HG03571 (cell line): ENCODE measurements at regions not wholly inside any gene's neighbourhood (a gene's known extent, or its start where the extent isn't known, plus 50 kb on each side); places are given as distances from the start of the nearest gene placed in this dataset.

Experiments
- ATAC-seq: cut with Tn5 transposase; IDR thresholded peaks from one replicate; pipeline ENCODE4 v1.9.1; 2021; ENCODE audit not compliant: unreplicated experiment

DNA sequence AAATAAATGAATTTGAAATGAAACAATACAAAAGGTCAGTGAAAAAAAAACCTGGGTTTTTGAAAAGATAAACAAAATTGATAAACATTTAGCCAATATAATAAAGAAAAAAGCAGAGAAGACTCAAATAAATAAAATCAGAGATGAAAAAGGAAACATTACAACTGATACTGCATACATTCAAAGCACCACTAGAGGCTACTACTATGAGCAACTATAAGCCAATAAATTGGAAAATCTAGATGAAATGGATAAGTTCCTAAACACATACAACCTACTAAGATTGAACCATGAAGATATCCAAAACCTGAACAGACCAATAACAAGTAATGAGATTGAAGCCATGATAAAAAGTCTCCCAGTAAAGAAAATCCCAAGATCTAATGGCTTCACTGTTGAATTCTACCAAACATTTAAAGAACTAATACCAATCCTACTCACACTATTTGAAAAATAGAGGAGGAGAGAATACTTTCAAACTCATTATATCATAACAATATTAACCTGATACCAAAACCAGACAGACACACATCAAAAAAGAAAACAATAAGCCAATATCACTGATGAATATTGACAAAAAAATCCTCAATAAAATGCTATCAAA lies 80.8 kb upstream of the CERS6 start:
- ATAC-seq = no peak

GRCh38 chr2:168378960-168379669 lies 77.0 kb upstream of the CERS6 start:
- no peak for ATAC-seq

DNA sequence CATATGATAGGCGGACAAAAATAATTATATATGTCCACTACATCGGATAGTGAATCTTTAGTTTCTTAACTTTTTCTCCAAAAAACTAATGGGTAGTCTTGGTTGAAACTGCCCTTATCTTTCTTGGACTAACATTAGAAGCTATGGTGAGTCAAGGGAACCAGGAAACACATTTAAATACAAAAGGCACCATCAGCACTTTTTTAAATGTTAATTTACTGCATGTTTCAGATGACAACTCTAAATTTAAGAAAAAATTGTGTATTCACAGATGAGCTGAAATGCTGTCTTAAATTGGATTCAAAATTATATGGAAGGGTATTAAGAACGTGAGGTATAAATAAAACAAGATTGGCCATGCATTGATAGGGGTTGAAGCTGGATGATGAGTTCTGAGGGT lies 75.6 kb upstream of the CERS6 start:
- no peak for ATAC-seq

- ATAC-seq = no peak
These were observed 64.0 kb upstream of the CERS6 start for GRCh38 chr2:168392024-168392423.

- ATAC-seq = no peak
These were observed 63.3 kb upstream of the CERS6 start for GRCh38 chr2:168392797-168393196.

DNA sequence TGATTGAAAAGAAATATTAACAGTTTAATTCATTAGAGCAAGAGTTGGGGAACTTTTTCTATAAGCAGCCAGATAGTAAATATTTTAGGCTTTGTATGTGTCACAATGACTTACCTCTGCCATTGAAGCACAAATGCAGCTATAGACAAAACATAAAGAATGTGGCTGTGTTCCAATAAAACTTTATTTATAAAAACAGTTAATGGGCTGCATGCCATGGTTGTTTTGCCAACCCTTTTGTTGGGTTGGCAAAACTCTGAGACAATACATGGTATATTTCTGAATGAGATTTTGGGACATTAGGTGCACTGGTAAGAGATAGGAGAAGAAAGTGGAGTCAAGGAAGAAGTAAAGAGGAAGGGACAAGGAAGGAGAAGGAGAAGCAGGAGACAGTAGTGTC lies 61.8 kb upstream of the CERS6 start:
- ATAC-seq = no peak

- no peak for ATAC-seq
These were observed 59.9 kb upstream of the CERS6 start for GRCh38 chr2:168396131-168396530.

DNA sequence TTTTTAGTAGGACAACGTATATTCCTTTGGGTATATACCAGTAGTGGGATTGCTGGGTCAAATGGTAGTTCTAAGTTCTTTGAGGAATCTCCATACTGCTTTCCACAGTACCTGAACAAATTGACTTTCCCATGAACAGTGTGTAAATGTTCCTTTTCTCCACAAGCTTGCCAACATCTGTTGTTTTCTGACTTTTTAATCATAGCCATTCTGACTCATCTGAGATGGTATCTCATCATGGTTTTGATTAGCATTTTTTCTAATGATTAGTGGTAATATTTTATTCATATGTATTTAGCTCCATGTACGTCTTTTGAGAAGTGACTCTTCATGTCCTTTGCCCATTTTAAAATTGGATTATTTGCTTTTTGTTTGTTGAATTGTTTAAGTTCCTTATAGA lies 58.4 kb upstream of the CERS6 start:
- no peak for ATAC-seq

- no peak for ATAC-seq
These were observed 55.0 kb upstream of the CERS6 start for GRCh38 chr2:168401048-168401556.

DNA sequence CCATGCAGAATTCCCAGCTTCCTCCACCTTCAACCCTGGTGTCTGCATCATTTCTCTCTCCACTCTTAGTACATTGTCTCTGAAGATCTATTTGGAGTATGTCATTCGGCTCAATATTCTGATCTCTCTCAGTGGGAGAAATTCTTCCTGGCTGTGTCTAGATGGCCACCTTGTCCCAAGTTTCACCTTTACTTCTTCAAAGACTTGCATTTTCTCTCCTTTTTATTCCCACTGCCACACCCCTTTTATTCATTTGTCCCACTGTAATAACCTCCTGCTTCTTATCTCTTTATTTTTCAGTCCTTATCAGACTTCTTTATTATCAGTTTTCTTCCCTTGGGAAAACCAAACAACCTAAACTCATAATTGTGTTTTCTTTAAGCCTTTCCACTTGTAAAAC lies 54.3 kb upstream of the CERS6 start:
- no peak for ATAC-seq

GRCh38 chr2:168402531-168402930 lies 53.5 kb upstream of the CERS6 start:
- ATAC-seq = no peak

DNA sequence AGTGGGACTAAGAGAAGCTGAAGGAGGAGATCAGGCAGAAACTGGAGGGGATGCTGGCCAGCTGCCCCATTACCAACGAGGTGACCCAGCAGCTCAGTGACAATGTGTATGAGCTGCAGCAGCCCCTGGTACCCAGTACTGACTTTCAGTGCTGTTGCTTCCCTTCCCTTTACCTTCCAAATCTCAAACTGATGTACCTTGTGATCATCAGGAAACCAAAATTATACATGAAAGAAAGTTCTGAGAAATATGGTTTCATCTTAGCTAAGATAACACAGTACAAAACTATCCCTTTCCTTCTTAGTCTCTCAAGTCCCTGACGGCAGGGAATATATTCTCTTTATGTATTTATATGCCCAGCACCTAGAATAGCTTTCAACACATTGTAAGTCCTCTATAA lies 52.3 kb upstream of the CERS6 start:
- no peak for ATAC-seq

DNA sequence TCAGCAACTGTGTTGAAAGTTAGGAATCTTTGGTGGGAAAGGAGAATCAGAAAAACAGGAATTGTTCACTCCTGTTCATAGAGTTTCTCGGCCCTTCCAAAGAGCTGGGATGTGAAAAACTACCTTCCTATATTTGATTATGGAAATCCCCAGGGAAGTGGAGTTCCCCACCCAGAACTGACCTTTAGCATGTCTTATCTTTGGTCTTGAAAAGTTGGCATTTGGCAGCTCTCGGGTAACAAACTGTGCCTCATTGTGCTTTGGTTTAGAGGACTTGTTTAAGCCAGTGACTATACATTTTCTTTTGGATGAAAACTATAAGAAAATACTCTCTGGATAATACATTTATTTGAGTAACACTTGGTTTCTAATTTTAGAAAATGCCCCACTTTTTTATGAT lies 51.3 kb upstream of the CERS6 start:
- no peak for ATAC-seq
